ENCODE measurements at regions not wholly inside any gene's neighbourhood (a gene's known extent, or its start where the extent isn't known, plus 50 kb on each side); places are given as distances from the start of the nearest gene placed in this dataset.

GRCh38 chr13:62964522-62964921 is 1548.9 kb upstream of the PCDH20 start:
- no peak for TF ChIP-seq CTCF (IDR thresholded peaks at IDR 0.05; ENCODE audit: unreplicated experiment)
- H3K9me3 Mint-ChIP-seq (ENCODE audit: low read depth), result peaks cover 28% of the 10 kb centered on the region
- peaks cover 7% of the 10 kb centered on the region for H3K4me1 Mint-ChIP-seq (ENCODE audit: low read depth)
- no peak overlapping the region for H3K4me3 Mint-ChIP-seq (ENCODE audit: low read depth)
- no peaks in the 10 kb centered on the region for H3K27me3 Mint-ChIP-seq
- peaks cover 11% of the 10 kb centered on the region for H3K36me3 Mint-ChIP-seq (ENCODE audit: insufficient read depth)
- H3K27ac Mint-ChIP-seq, result no peak overlapping the region
- no peak for DNase-seq (ENCODE audit: low spot score, unreplicated experiment)

- peaks cover 7% of the 10 kb centered on the region for H3K36me3 Mint-ChIP-seq (ENCODE audit: insufficient read depth)
- H3K4me3 Mint-ChIP-seq (ENCODE audit: low read depth), result no peak overlapping the region
- no peak for DNase-seq (ENCODE audit: low spot score, unreplicated experiment)
- H3K9me3 Mint-ChIP-seq (ENCODE audit: low read depth), result peaks cover 16% of the 10 kb centered on the region
- no peaks in the 10 kb centered on the region for H3K27me3 Mint-ChIP-seq
- TF ChIP-seq CTCF (IDR thresholded peaks at IDR 0.05; ENCODE audit: unreplicated experiment), result no peak
- peaks cover 7% of the 10 kb centered on the region for H3K4me1 Mint-ChIP-seq (ENCODE audit: low read depth)
- H3K27ac Mint-ChIP-seq, result no peak overlapping the region
These were observed 1545.1 kb upstream of the PCDH20 start for GRCh38 chr13:62960723-62961122.

DNA sequence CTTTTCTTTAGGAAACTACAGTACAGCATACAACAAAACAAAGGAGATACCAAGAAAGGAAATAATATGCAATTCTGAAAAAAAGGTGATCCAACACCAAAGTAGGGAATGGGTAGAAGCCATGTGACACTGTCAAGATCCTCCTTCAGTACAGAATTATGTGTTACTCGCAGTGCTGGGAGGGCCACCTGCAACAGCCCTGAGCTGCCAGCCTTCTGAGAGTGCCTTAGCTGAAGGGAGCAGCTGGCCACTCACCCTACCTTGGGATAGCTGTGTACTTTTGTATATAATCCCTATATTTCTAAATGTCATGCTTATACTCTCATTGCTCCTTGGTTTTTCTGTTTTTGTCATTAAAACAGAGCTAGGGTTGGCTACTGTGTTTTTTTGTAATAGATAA is 1518.2 kb upstream of the PCDH20 start:
- TF ChIP-seq CTCF (IDR thresholded peaks at IDR 0.05; ENCODE audit: unreplicated experiment), result no peak
- H3K4me1 Mint-ChIP-seq (ENCODE audit: low read depth), result no peaks in the 10 kb centered on the region
- no peaks in the 10 kb centered on the region for H3K27me3 Mint-ChIP-seq
- no peaks in the 10 kb centered on the region for H3K36me3 Mint-ChIP-seq (ENCODE audit: insufficient read depth)
- DNase-seq (ENCODE audit: low spot score, unreplicated experiment), result no peak
- no peaks in the 10 kb centered on the region for H3K9me3 Mint-ChIP-seq (ENCODE audit: low read depth)
- H3K27ac Mint-ChIP-seq, result no peak overlapping the region
- no peak overlapping the region for H3K4me3 Mint-ChIP-seq (ENCODE audit: low read depth)

DNA sequence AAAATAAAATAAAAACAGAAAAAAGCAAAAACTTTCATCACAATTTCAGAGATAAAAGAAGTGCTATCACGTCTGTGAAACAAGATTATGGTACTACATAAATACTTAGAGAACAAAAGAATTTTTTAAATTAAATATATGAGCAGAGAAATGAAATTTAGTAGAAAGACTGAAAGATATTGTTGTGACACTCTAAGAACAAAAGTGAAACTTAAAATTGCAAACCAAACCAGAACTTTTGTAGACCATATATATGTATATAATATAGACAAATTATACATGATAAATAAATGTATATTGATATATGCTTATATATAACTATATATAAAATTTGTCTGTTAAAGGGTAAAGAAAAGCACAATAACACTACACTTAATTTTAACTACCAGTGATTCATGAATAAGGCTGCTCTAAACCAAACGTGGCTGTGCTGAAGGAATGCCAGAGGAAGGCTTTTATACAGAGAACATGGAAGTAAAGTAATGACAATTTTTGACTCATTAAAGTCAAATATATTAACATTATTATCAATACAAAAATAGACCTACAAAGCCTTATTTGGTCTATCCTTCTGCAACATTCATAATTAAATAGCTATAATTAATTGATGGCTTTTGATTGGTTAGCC is 1516.7 kb upstream of the PCDH20 start:
- Mint-ChIP-seq H3K27ac (no peak overlapping the region), H3K4me3 (ENCODE audit: low read depth) (no peak overlapping the region), H3K27me3 (no peaks in the 10 kb centered on the region), H3K36me3 (ENCODE audit: insufficient read depth) (no peaks in the 10 kb centered on the region), H3K4me1 (ENCODE audit: low read depth) (no peaks in the 10 kb centered on the region), H3K9me3 (ENCODE audit: low read depth) (no peaks in the 10 kb centered on the region)
- TF ChIP-seq CTCF (IDR thresholded peaks at IDR 0.05; ENCODE audit: unreplicated experiment), result no peak
- no peak for DNase-seq (ENCODE audit: low spot score, unreplicated experiment)

- no peaks in the 10 kb centered on the region for H3K4me1 Mint-ChIP-seq (ENCODE audit: low read depth)
- no peak overlapping the region for H3K4me3 Mint-ChIP-seq (ENCODE audit: low read depth)
- no peaks in the 10 kb centered on the region for H3K36me3 Mint-ChIP-seq (ENCODE audit: insufficient read depth)
- no peak overlapping the region for H3K27ac Mint-ChIP-seq
- H3K27me3 Mint-ChIP-seq, result no peaks in the 10 kb centered on the region
- H3K9me3 Mint-ChIP-seq (ENCODE audit: low read depth), result no peaks in the 10 kb centered on the region
- no peak for DNase-seq (ENCODE audit: low spot score, unreplicated experiment)
- no peak for TF ChIP-seq CTCF (IDR thresholded peaks at IDR 0.05; ENCODE audit: unreplicated experiment)
These were observed 1516.2 kb upstream of the PCDH20 start for GRCh38 chr13:62931853-62932252.
